Astrocyte (in vitro differentiated cells and primary cell): ENCODE measurements at regions not wholly inside any gene's neighbourhood (a gene's known extent, or its start where the extent isn't known, plus 50 kb on each side); places are given as distances from the start of the nearest gene placed in this dataset.

Experiments
- DNase-seq: peaks from one replicate; pipeline ENCODE4 v3.0.0-alpha.2; 2010; ENCODE audit warnings: low read depth
- FAIRE-seq: peaks from 2 replicates; lab custom pipeline; 2011; peaks lifted over from hg19 to GRCh38; lab: Jason Lieb, UNC
- H2AFZ ChIP-seq: 2 replicates; pipeline ENCODE4 v1.6.0; 2012; ENCODE audit warnings: low read depth, low read length, inconsistent platforms
- H3K27ac ChIP-seq: 2 replicates; pipeline ENCODE4 v1.5.1; 2011; ENCODE audit warnings: low read depth, low read length, inconsistent platforms
- H3K27me3 ChIP-seq: 2 replicates; pipeline ENCODE4 v1.6.0; 2011; ENCODE audit warnings: low read length, inconsistent platforms; ENCODE audit not compliant: insufficient read depth
- H3K36me3 ChIP-seq: 2 replicates; pipeline ENCODE4 v1.5.1; 2011; ENCODE audit warnings: low read length, inconsistent platforms; ENCODE audit not compliant: insufficient read depth
- H3K4me1 ChIP-seq: 2 replicates; pipeline ENCODE4 v1.5.1; 2011; ENCODE audit warnings: low read length, inconsistent platforms; ENCODE audit not compliant: insufficient read depth
- H3K4me2 ChIP-seq: 2 replicates; pipeline ENCODE4 v1.6.0; 2012; ENCODE audit warnings: low read length, inconsistent platforms
- H3K4me3 ChIP-seq: 2 replicates; pipeline ENCODE4 v1.5.1; 2011; ENCODE audit warnings: low read depth, mild to moderate bottlenecking, low read length, inconsistent platforms; ENCODE audit not compliant: insufficient read depth
- H3K79me2 ChIP-seq: 2 replicates; pipeline ENCODE4 v1.6.0; 2012; ENCODE audit warnings: mild to moderate bottlenecking, low read length, inconsistent platforms; ENCODE audit not compliant: insufficient read depth
- H3K9ac ChIP-seq: 2 replicates; pipeline ENCODE4 v1.6.0; 2012; ENCODE audit warnings: mild to moderate bottlenecking, low read length, inconsistent platforms
- H3K9me3 ChIP-seq: 2 replicates; pipeline ENCODE4 v1.5.1; 2012; ENCODE audit warnings: low read depth, mild to moderate bottlenecking, low read length, inconsistent platforms; ENCODE audit not compliant: insufficient read depth
- H4K20me1 ChIP-seq: 2 replicates; pipeline ENCODE4 v1.6.0; 2012; ENCODE audit warnings: low read length, inconsistent platforms; ENCODE audit not compliant: insufficient read depth
- H3K27ac Mint-ChIP-seq: one replicate; pipeline ENCODE4 v1.8.0; 2021; ENCODE audit warnings: mild to moderate bottlenecking, mixed read lengths; ENCODE audit not compliant: unreplicated experiment
- H3K27me3 Mint-ChIP-seq: one replicate; pipeline ENCODE4 v1.8.0; 2021; ENCODE audit warnings: low read depth, mixed read lengths; ENCODE audit not compliant: unreplicated experiment
- H3K36me3 Mint-ChIP-seq: one replicate; pipeline ENCODE4 v1.8.0; 2021; ENCODE audit warnings: low read depth, mixed read lengths; ENCODE audit not compliant: unreplicated experiment
- H3K4me1 Mint-ChIP-seq: one replicate; pipeline ENCODE4 v1.8.0; 2021; ENCODE audit warnings: low read depth, mixed read lengths; ENCODE audit not compliant: unreplicated experiment
- H3K4me3 Mint-ChIP-seq: one replicate; pipeline ENCODE4 v1.8.0; 2021; ENCODE audit warnings: mild to moderate bottlenecking, moderate library complexity, mixed read lengths; ENCODE audit not compliant: unreplicated experiment
- H3K9me3 Mint-ChIP-seq: one replicate; pipeline ENCODE4 v1.8.0; 2021; ENCODE audit warnings: mild to moderate bottlenecking, mixed read lengths; ENCODE audit not compliant: unreplicated experiment
- CTCF ChIP-seq: IDR thresholded peaks from 2 replicates; pipeline ENCODE4 v1.5.1; 2011; ENCODE audit warnings: low read depth, mild to moderate bottlenecking, inconsistent platforms, low read length, moderate library complexity; ENCODE audit not compliant: insufficient read depth
- EZH2 ChIP-seq: IDR thresholded peaks from 2 replicates; pipeline ENCODE4 v1.6.1; 2012; ENCODE audit warnings: mild to moderate bottlenecking, low read length, inconsistent platforms; ENCODE audit not compliant: insufficient read depth

- Histone ChIP-seq H4K20me1 (no peaks in the 10 kb centered on the region), H3K9me3 (no peaks in the 10 kb centered on the region), H3K27me3 (no peaks in the 10 kb centered on the region), H2AFZ (no peak overlapping the region), H3K4me3 (no peak overlapping the region), H3K9ac (peak overlapping the region; percentile 16), H3K4me1 (peaks cover 21% of the 10 kb centered on the region), H3K4me2 (peak overlapping the region; percentile 48), H3K36me3 (no peaks in the 10 kb centered on the region), H3K27ac (peak overlapping the region; percentile 74), H3K79me2 (no peaks in the 10 kb centered on the region)
- peak; percentile 95 for DNase-seq
- H3K4me3 Mint-ChIP-seq, result no peak overlapping the region
- peak overlapping the region; percentile 2 for H3K27ac Mint-ChIP-seq
- no peaks in the 10 kb centered on the region for H3K27me3 Mint-ChIP-seq
- H3K4me1 Mint-ChIP-seq, result peaks cover 18% of the 10 kb centered on the region
- no peaks in the 10 kb centered on the region for H3K9me3 Mint-ChIP-seq
- FAIRE-seq, result no peak
- TF ChIP-seq EZH2 (no peak), CTCF (no peak)
- no peaks in the 10 kb centered on the region for H3K36me3 Mint-ChIP-seq
Observed at GRCh38 chr18:68449292-68449691, 265.6 kb downstream of the TMX3 start.

- Histone ChIP-seq H3K36me3 (no peaks in the 10 kb centered on the region), H3K79me2 (no peaks in the 10 kb centered on the region), H3K9ac (peak overlapping the region; percentile 16), H3K4me3 (no peak overlapping the region), H3K27ac (peak overlapping the region; percentile 74), H2AFZ (no peak overlapping the region), H3K9me3 (no peaks in the 10 kb centered on the region), H3K27me3 (no peaks in the 10 kb centered on the region), H3K4me1 (peaks cover 21% of the 10 kb centered on the region), H4K20me1 (no peaks in the 10 kb centered on the region), H3K4me2 (peak overlapping the region; percentile 48)
- peak; percentile 89 for FAIRE-seq
- peak; percentile 94 for DNase-seq
- Mint-ChIP-seq H3K27ac (no peak overlapping the region), H3K27me3 (no peaks in the 10 kb centered on the region), H3K4me3 (no peak overlapping the region), H3K4me1 (peaks cover 16% of the 10 kb centered on the region), H3K36me3 (no peaks in the 10 kb centered on the region), H3K9me3 (no peaks in the 10 kb centered on the region)
- TF ChIP-seq CTCF (no peak), EZH2 (no peak)
Observed at GRCh38 chr18:68448736-68449135, 266.2 kb downstream of the TMX3 start.

DNA sequence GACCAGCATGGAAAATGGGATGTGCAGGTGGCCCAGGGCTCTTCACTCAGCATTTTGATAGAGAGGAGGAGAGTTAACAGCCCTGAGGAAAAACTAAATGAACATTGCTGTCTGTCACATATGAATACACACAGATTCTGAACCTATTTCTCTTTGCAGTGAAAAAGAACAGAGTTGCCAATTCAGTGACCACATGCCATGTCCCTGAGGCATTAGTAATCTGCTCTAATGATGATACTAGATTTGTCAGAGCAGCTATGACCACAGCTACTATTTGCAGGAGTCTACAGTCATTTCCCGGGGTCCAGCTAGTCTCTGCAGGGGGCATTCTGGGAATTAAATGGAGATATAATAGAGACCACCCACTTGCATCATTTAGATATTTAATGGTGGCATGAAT is 267.6 kb downstream of the TMX3 start:
- H3K9me3 ChIP-seq, result no peaks in the 10 kb centered on the region
- no peak overlapping the region for H3K4me3 Mint-ChIP-seq
- TF ChIP-seq CTCF (no peak), EZH2 (no peak)
- H2AFZ ChIP-seq, result no peak overlapping the region
- peak overlapping the region; percentile 58 for H3K27ac ChIP-seq
- no peaks in the 10 kb centered on the region for H4K20me1 ChIP-seq
- peak overlapping the region; percentile 3 for H3K4me2 ChIP-seq
- no peaks in the 10 kb centered on the region for H3K27me3 ChIP-seq
- peaks cover 21% of the 10 kb centered on the region for H3K4me1 ChIP-seq
- H3K4me3 ChIP-seq, result no peak overlapping the region
- peak; percentile 26 for FAIRE-seq
- H3K27ac Mint-ChIP-seq, result no peak overlapping the region
- no peaks in the 10 kb centered on the region for H3K9me3 Mint-ChIP-seq
- no peaks in the 10 kb centered on the region for H3K36me3 ChIP-seq
- H3K9ac ChIP-seq, result no peak overlapping the region
- peaks cover 16% of the 10 kb centered on the region for H3K4me1 Mint-ChIP-seq
- no peaks in the 10 kb centered on the region for H3K27me3 Mint-ChIP-seq
- no peaks in the 10 kb centered on the region for H3K36me3 Mint-ChIP-seq
- H3K79me2 ChIP-seq, result no peaks in the 10 kb centered on the region
- DNase-seq, result peak; percentile 69
